Heart left ventricle (tissue), 16 donors: ENCODE measurements at regions not wholly inside any gene's neighbourhood (a gene's known extent, or its start where the extent isn't known, plus 50 kb on each side); places are given as distances from the start of the nearest gene placed in this dataset.

ENCODE experiments used
- ATAC-seq, 4 donors: fragments of 200-7000 bp; cut with Tn5 transposase; one replicate each; pipeline ENCODE4 v1.9.1; 2020 to 2022; ENCODE audit warnings: moderate library complexity in 4 of 4, mild to moderate bottlenecking in 3 of 4, moderate number of reproducible peaks in 1 of 4
- DNase-seq, 5 donors: peaks; one replicate each; pipeline ENCODE4 v3.0.0-alpha.2; 2020
- H3K27ac ChIP-seq, 12 donors: fragments of 200-600 bp; sonication (generic) in 4 of 12; one replicate each; pipeline versions ENCODE4 v1.5.0 to v1.8.0; 2016 to 2022; ENCODE audit warnings: mild to moderate bottlenecking in 2 of 12
- H3K27me3 ChIP-seq, 9 donors: fragments of 200-600 bp; sonication (generic) in 2 of 9; one replicate each; pipeline versions ENCODE4 v1.5.1 to v1.8.0; 2016 to 2022; ENCODE audit warnings: mild to moderate bottlenecking in 3 of 9
- H3K36me3 ChIP-seq, 9 donors: fragments of 200-600 bp; sonication (generic) in 2 of 9; one replicate each; pipeline versions ENCODE4 v1.5.0 to v1.8.0; 2018 to 2022; ENCODE audit warnings: mild to moderate bottlenecking in 2 of 9
- H3K4me1 ChIP-seq, 12 donors: fragments of 200-600 bp; sonication (generic) in 4 of 12; one replicate each; pipeline versions ENCODE4 v1.5.0 to v1.8.0; 2016 to 2022; ENCODE audit warnings: mild to moderate bottlenecking in 3 of 12
- H3K4me3 ChIP-seq, 12 donors: fragments of 200-600 bp; sonication (generic) in 4 of 12; one replicate each; pipeline versions ENCODE4 v1.5.0 to v1.8.0; 2017 to 2022; ENCODE audit warnings: mild to moderate bottlenecking in 9 of 12, moderate library complexity in 4 of 12
- H3K9me3 ChIP-seq, 12 donors: fragments of 200-600 bp; sonication (generic) in 4 of 12; one replicate each; pipeline versions ENCODE4 v1.5.0 to v1.8.0; 2016 to 2022; ENCODE audit warnings: mild to moderate bottlenecking in 1 of 12
- POLR2A ChIP-seq, 2 donors: fragments of 450-650 bp; IDR thresholded peaks; one replicate each; pipeline ENCODE4 v1.6.1; 2017; ENCODE audit warnings: antibody characterized with exemption in 2 of 2, mild to moderate bottlenecking in 2 of 2, moderate library complexity in 2 of 2
- WGBS, 4 donors: extraction: QIAGEN DNeasy Blood & Tissue Kit in 2 of 4; methylation state at CpG; one replicate each; pipeline versions ENCODE4 v1.1.5 to v1.1.7; 2013 to 2018; 5-methylcytosine and 5-hydroxymethylcytosine counted together
- intact Hi-C, 10 donors: fragments of 100-400 bp; cut with DNase I; formaldehyde crosslinking; loops; one replicate each; pipeline versions ENCODE4 v1.11.1 to v1.14.2; 2022
- TF ChIP-seq, protein P1 (sequence below), 12 donors: fragments of 200-600 bp; sonication (generic) in 4 of 12; IDR thresholded peaks; one replicate each; pipeline versions ENCODE4 v1.5.0 to v1.8.0; 2018 to 2022; ENCODE audit warnings: antibody characterized with exemption in 12 of 12, mild to moderate bottlenecking in 5 of 12
- donor health status: ischemic (EF 13 %, LVEDD 7.1; RV severe dilation, severe dysfunction).
- donor health status: healthy with polysubstance abuse.
- donor health status: DM: no; HTN: yes; CAD: no.
- donor health status: DM: no; HTN: no; CAD: no.
- donor health status: ischemic (EF 25% LVEDD 6.9; RV normal size, moderate dysfunction).
- donor health status: ischemic (EF 25% LVEDD 5.7; RV mildly dilated, moderate dysfunction).
- donor health status: healthy.
- donor health status: DM: yes; HTN: yes; CAD: no.
- donor health status: ischemic (EF 35%, LVEDD 5.7; RV mildly dilated, moderate dysfunction).
- donor health status: nonischemic (EF 11% LVEDD 7.7; RV severe dilation, severe dysfunction).
- donor health status: DM: yes; HTN: yes; CAD: no.
- donor health status: PGD.
- donor health status: ischemic (EF 29% LVEDD 5.4; RV normal size, mild dysfunction).
- donor health status: nonischemic (EF 23%, LVEDD 6.1; RV moderate dilation, normal function).

DNA sequence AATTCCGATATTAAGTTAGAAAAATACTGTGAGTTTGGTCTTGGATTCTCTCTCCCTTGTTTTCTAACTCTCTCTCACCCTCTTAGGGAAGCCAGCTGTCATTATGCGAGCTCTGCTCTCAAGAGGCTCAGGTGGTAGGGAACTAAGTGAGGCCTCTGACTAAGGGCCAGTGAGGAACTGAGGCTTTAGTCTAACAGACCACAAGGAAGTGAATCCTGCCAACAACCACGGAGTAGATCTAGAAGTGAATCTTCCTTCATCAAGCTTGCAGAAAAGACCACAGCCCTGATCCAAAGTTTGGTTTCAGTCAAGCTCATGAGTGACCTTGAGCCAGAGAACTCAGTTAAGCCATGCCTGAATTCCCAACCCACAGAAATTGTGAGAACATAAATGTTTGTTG lies 180.1 kb upstream of the PRMT6 start:
- Histone ChIP-seq H3K4me3 (no peak overlapping the region), H3K36me3 (no peaks in the 10 kb centered on the region), H3K27me3 (no peaks in the 10 kb centered on the region), H3K4me1 (peaks cover 0 to 5% (median 0%) of the 10 kb centered on the region in 12 donors), H3K27ac (no peak overlapping the region), H3K9me3 (peaks cover 0 to 11% (median 0%) of the 10 kb centered on the region in 12 donors)
- TF ChIP-seq, protein P1, sequence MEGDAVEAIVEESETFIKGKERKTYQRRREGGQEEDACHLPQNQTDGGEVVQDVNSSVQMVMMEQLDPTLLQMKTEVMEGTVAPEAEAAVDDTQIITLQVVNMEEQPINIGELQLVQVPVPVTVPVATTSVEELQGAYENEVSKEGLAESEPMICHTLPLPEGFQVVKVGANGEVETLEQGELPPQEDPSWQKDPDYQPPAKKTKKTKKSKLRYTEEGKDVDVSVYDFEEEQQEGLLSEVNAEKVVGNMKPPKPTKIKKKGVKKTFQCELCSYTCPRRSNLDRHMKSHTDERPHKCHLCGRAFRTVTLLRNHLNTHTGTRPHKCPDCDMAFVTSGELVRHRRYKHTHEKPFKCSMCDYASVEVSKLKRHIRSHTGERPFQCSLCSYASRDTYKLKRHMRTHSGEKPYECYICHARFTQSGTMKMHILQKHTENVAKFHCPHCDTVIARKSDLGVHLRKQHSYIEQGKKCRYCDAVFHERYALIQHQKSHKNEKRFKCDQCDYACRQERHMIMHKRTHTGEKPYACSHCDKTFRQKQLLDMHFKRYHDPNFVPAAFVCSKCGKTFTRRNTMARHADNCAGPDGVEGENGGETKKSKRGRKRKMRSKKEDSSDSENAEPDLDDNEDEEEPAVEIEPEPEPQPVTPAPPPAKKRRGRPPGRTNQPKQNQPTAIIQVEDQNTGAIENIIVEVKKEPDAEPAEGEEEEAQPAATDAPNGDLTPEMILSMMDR (IDR thresholded peaks at IDR 0.05): no peak
- DNase-seq (no peak), ATAC-seq (no peak)
- 47 to 70% (median 58%) methylated on average over 3 of the region's 3 CpGs for WGBS, 4 donors
- intact Hi-C loops: no loop called here

DNA sequence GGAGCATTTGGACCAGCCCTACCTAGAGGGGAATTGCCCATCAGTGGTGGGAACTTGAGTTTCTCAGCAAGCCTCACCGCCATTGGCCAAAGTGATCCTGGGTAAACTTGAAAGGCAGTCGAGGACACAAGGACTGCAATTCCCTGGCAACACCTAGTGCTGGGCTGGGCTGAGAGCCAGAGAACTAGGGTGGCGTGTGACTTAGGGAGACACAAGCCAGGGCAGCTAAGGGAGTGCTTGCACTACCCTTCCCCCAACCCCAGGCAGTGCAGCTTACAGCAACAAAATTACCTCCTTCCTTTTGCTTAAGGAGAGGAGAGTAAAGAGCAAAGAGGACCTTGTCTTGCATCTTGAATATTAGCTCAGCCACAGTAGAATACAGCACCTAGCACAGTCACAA lies 176.9 kb upstream of the PRMT6 start:
- ATAC-seq (peak; percentile 97 to 100 (median 99)), DNase-seq (peak; percentile 32 to 86 (median 68))
- Histone ChIP-seq H3K27me3 (no peaks in the 10 kb centered on the region), H3K4me1 (peaks cover 0 to 5% (median 0%) of the 10 kb centered on the region in 12 donors), H3K9me3 (no peaks in the 10 kb centered on the region), H3K4me3 (no peak overlapping the region), H3K36me3 (no peaks in the 10 kb centered on the region), H3K27ac (peak overlapping the region in 3 of 12 donors; percentile 24 to 68 (median 46))
- intact Hi-C loops: no loop called here
- TF ChIP-seq POLR2A (IDR thresholded peaks at IDR 0.05): no peak
- TF ChIP-seq, protein P1 (IDR thresholded peaks at IDR 0.05): no peak
- 7 to 43% (median 34%) methylated on average over 2 to 3 of the region's 3 CpGs for whole genome bisulfite sequencing, 4 donors

DNA sequence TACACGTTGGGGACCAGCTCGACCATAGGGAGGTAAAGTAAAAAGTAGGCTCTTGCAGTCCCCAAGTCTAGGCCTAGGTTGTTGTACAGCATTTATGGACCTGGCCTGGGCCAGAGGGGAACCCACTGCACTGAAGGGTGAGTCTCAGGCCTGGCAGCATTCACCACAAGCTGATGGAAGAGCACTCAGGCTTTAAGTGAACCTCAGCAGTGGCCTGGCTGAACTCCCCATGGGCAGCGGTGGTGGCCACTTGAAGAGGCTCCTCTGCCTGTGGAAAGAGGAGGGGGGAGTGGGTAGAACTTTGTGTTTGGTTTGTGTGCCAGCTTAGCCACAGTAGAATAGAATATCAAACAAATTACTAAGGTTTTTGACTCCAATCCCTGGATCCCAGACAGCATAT lies 176.2 kb upstream of the PRMT6 start:
- WGBS, 4 donors: 57 to 75% (median 71%) methylated on average over 3 of the region's 3 CpGs
- peak overlapping the region in 4 of 12 donors; percentile 24 to 68 (median 36) for H3K27ac ChIP-seq
- H3K9me3 ChIP-seq: no peaks in the 10 kb centered on the region
- no peaks in the 10 kb centered on the region for H3K36me3 ChIP-seq
- ATAC-seq (peak in 2 of 4 donors; percentile 25 to 42), DNase-seq (peak in 1 of 5 donors; percentile 36)
- no peaks in the 10 kb centered on the region for H3K27me3 ChIP-seq
- TF ChIP-seq, protein P1 (IDR thresholded peaks at IDR 0.05): no peak
- no peak for TF ChIP-seq POLR2A (IDR thresholded peaks at IDR 0.05)
- intact Hi-C loops: no loop called here
- no peak overlapping the region for H3K4me3 ChIP-seq
- peaks cover 0 to 5% (median 0%) of the 10 kb centered on the region in 12 donors for H3K4me1 ChIP-seq

DNA sequence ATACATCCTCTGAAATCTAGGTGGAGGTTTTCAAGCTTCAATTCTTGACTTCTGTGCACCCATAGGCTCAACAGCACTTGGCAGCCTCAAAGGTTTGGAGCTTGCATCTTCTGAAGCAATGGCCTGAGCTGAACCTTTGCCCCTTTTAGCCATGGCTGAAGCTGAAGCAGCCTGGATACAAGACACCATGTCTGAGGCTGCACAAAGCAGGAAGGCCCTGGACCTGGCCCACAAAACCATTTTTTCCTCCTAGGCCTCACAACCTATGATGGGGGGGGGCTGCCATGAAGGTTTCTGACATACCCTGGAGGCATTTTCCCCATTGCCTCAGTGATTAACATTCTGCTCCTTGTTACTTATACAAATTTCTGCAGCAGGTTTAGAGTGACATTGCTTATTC lies 173.3 kb upstream of the PRMT6 start:
- intact Hi-C loops: no loop called here
- Histone ChIP-seq H3K4me3 (no peak overlapping the region), H3K4me1 (peaks cover 0 to 5% (median 0%) of the 10 kb centered on the region in 12 donors), H3K27ac (no peak overlapping the region), H3K9me3 (no peaks in the 10 kb centered on the region), H3K36me3 (no peaks in the 10 kb centered on the region), H3K27me3 (no peaks in the 10 kb centered on the region)
- DNase-seq (no peak), ATAC-seq (no peak)
- TF ChIP-seq, protein P1 (IDR thresholded peaks at IDR 0.05): no peak
- no peak for TF ChIP-seq POLR2A (IDR thresholded peaks at IDR 0.05)
